NCI-H2081 treated with DMSO at 0.1 percent for 48 hours (cell line): ENCODE measurements at regions not wholly inside any gene's neighbourhood (a gene's known extent, or its start where the extent isn't known, plus 50 kb on each side); places are given as distances from the start of the nearest gene placed in this dataset.
"Not testable (repeated sequence)": the region's sequence is repeated elsewhere in the genome, so short reads cannot be mapped to it uniquely, and the experiment has no call there.

Source experiments
- DNase-seq: peaks from one replicate; lab custom pipeline; 2025; lab: John Stamatoyannopoulos, UW

DNA sequence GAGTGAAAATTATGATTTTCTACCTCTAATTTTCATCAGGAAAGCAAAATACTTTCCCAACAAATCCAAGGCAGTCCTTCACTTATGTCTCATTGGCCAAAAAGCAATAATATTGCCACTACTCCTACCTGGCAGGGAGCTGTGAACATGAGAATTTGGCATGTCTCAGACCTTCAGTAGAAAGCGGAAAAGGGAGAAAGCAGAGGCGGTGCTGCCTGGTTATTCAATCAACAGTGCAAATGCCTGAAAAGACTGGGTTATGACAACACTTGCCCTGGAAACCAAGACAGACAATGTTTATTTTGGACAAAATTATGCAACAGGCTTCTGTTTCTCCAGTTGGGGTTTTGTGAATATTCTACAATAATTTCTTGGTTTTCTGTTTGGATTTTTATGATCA, 194.4 kb downstream of the TAF11L14 start:
- DNase-seq = no peak

DNA sequence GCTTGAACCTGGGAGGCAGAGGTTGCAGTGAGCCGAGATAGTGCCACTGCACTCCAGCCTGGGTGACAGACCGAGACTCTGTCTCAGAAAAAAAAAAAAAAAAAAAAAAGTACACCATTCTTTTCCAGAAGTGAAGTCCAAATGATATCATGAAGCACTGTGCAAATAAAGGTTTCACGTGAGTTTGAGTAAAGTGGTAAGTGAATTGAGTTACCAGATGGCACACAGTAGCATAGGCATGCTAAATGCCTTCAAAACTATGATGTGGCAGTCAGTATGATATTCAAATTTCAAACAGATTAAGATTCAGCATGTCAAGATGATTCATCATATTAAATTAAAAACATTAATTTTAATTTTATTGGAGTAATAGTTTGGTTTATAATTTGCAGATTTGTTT, 195.2 kb downstream of the TAF11L14 start:
- DNase-seq = no peak

DNA sequence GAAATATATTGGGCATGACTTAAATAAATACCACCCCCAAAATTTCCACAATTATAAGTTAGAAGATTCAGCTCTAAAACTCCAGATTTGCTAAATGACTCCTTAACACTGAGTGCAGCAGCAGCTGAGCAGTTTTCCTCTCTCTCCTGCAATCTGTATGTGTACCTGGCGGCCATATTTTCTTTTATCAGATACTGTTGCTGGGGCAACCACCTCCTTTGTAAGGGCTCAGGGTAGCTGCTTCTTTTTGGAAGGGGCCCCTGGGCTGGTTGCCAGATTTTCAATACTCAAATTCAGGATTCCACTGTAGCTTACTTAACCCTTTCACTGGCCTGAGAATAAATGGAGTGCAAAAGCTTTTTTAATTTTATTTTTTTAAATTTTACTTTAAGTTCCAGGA, 197.0 kb downstream of the TAF11L14 start:
- peak; percentile 39 for DNase-seq

DNA sequence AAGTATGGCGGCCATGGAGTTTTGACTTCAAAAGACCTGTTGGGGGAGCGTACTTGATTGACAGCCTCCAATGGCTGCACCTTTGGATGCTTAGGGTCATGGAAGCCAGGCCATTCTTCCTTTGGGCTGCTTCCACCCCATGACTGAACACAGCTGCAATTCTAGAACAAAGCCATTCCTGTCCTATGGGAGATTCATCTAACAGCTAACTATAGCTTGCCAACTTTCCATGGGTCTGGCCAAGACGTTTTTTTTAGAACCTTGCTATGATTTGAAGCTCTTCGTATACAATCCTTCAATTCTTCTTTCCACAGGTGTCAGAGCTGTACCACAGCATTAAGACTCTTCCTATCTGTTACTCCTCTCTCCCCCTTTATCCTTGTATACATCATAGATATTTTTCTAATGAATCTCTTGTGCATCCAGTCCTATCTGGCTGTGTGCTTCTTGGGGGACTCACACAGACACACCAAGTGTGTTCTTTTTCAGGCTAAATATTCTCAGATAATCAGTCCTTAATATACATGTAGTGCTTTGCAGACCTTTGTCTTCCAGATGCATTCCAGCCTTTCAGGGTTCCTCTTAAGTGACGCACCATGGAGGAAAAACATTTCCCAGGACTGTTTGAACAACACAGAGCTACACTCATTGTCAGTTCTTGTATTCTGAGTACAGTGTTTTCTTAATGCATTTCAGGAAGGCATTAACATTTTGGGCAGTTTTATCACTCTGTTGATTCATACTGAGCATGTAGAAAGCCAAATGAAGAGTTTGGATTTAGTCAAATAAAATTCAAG, 198.9 kb downstream of the TAF11L14 start:
- no peak for DNase-seq

DNA sequence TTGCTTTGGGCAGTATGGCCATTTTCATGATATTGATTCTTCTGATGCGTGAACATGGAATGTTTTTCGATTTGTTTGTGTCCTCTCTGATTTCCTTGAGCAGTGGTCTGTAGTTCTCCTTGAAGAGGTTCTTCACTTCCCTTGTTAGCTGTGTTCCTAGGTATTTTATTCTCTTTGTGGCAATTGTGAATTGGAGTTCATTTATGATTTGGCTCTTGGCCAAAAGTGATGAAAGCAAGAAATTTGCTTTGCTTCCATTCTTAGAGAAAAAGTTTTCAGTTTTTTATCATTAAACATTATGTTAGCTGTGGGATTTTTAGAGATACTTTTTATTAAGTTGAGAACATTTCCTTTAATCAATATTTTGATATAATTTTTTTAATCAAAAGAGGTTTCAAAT, 203.5 kb downstream of the TAF11L14 start:
- no peak for DNase-seq

DNA sequence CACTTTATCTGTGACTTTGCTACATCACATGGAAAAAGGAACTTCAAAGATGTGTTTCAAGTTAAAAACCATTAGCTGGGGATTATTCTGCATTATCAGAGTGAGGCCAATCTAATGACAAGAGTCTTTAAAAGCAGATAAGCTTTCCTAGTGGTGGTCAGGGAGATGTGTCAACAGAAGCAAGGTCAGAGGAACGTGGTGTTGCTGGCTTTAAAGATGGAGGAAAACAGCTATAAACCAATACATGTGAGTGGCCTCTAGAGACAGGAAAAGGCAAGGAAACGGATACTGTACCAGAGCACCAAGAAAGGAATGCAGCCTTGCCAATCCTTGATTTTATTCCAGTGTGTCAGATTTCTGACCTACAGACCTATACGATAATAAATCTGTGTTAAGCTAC, 204.2 kb downstream of the TAF11L14 start:
- no peak for DNase-seq

DNA sequence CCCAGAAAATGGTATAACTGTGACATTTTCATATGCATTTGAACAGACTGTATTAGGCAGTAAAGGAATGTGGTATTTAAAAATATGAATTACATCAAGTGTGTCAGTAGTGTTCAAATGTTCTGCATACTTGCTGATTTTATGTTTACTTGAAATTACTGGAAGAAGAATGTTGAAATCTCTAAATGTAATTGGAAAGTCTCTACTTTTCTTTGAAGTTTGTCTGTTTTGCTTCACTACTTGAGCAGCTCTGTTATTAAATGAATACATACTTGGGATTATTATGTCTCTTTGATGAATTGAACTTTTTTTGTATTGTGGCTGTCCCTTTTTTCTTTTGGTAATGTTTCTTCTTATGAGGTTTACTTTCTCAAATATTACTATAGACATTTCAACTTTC, 205.6 kb downstream of the TAF11L14 start:
- no peak for DNase-seq

DNA sequence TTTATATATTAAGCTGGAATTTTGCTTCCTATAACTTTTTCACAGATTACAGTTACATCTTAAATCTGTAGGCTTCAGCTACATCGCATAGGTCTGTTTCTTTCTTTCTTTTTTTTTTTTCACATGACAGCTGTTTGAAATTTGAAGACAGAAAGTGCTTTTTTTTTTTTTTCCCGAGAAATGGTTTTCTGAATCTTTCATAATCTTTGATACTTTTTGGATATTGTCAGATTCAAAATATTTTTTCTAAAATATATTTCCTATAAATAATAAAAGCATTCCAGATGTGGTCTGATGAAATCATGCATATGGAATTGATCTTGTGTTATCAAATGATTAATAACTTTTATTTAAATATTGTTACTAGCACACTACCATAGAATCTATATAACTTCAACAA, 212.2 kb downstream of the TAF11L14 start:
- DNase-seq = no peak

DNA sequence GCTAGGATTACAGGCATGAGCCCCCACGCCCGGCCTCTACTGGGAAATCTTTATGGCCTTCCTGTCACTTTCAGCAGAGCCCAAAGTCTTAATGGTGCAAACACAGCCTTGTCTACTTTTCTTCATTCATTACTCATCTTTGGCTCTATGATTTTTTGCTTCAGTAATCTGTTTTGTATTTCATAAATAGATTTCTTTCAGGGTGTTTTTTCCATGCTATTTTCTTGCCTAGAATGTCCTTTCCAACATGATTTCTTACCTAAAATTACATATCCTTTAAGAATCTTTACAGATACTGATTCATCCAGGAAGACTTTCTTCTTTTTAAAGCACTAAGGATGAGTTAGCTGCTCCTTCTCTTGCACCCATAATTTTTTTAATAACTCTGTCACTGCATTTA, 213.0 kb downstream of the TAF11L14 start:
- no peak for DNase-seq

DNA sequence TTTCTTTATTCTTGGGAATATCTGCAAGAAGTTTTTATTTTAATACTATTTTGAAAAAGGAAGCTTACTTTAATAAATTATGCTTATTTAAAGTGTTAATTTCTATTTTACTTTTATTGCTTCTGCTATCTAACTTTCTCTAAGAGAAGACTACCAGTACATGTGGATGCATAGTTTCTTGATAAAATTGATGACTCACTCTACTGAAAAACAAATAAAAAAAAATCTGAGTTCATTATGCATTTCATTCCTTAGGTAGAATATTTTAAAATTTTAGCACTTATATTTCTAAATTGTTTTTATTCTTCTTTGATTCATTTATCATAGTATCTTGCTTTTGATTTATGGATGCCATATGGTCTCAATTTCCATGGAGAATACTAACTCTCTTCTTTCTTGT, 217.9 kb downstream of the TAF11L14 start:
- no peak for DNase-seq

DNA sequence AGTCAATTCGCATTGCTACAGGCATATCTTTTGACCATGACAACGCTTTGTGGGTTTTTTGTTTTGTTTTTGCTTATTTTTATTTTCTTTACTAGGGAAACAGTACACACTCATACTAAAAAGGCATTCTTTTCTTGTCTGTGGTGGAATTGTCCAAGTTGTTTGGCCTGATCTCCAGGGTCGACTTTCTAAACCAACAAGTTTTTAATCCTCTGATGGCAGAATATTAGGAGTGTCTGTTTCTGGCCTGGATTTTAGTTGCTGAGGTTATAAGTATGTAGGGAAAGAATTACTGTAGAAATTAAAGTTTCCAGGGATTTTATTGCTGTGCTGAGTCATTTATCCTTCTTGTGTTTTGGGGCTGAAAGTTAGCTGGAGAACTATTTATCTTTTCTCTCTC, 218.5 kb downstream of the TAF11L14 start:
- no peak for DNase-seq

DNA sequence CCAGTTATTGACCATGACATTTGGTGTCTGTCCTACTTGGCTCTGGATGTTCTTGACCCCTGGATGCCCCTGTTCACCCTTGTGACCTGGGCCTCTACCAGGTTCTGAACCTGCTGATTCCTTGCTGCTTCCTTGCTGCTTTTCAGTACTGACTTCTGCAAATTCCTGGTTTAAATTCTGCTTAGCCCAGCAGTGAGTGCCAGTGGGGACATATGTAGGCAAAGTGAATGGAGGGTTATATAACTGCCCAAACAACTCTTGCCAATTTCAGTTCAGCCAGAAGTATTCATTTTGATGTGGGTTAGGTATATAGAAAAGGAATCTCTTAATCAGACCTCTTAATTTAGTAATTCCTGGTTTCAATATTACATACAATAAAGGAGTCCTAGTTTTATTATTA, 220.6 kb downstream of the TAF11L14 start:
- DNase-seq = no peak

DNA sequence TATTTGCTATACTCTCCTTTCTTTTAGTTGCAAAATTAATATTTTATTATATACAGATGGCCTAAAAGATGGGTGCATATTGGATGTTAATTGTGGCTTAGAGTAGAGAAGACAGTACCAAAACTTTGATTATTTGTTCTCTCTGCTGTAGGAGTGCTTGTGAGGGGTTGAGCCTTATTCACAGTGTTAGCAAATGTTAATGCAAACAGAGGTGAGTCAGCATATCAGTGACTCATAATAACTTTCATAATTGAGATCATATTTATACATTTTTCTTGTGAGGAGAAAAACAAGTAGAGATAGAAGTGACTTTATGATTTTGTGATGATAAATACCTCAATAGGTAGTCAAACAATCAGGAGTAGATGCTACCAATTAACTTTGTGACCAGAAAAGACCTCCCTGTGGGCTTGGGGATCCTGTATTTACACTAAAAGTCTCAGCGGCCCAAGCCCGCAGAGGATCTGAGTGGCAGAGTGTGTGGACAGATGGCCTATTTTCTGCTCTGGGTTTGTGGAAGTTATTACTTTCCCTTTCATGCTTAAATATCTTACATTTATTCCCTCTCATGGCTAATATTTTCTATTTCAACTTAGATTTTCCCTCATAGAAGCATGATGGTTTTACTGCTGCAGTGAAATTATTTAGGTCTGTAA, 226.5 kb downstream of the TAF11L14 start:
- no peak for DNase-seq

DNA sequence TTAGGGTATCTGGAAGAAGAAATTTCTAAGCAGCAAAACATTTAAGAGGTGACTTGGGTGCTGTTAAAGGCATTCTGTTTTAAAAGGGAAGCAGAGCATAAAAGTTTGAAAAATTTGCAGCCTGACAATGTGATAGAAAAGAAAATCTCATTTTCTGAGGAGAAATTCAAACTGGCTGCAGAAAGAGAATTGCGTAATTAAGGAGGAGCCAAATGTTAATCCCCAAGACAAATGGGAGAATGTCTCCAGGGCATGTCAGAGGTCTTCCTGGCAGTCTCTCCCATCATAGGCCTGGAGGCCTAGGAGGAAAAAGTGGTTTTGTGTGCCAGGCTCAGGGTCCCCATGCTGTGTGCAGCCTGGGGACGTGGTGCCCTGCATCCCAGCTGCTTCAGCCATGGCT, 230.6 kb downstream of the TAF11L14 start:
- DNase-seq = not testable (repeated sequence)

DNA sequence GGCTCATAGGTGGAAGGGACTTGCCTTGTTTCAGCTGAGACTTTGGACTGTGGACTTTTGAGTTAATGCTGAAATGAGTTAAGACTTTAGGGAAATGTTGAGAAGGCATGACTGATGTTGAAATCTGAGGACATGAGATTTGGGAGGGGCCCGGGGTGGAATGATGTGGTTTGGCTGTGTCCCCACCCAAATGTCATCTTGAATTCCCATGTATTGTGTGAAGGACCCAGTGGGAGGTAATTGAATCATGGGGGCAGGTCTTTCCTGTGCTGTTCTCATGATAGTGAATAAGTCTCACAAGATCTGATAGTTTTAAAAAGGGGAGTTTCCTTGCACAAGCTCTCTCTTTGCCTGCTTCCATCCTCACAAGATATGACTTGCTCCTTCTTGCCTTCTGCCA, 231.7 kb downstream of the TAF11L14 start:
- not testable (repeated sequence) for DNase-seq

DNA sequence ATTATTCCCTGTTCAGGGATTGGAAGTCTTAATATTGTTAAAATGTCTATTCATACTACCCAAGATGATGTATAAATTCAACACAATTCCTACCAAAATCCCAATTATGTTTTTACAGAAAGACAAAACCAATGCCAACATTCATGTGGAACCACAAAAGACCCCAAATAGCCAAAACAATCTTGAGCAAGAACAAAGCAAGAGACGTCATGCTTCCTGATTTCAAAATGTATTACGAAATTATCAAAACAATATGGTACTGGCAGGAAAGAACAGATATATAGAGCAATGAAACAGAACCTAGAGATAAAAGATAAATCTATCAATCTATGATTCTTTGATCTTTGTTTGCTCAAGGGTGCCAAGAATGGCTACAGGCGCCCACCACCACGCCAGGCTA, 237.9 kb downstream of the TAF11L14 start:
- DNase-seq = no peak

DNA sequence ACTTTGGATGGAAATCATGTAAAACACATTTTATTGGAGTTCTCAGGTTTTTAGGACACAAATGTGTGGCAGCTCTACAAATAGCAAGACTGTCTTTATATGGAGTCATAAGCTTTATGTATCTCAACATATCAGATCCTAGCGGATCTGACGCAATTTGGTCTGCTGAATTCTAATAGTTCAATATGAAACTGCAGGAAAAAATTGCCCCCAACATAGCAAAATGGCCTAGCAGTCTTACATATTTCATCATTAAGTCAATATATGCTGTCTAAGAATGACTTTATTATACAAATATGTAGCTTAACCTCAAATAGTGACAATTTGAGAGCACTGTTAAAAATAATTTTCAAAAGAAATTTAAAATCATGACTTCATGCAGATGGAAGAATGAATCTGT, 244.3 kb downstream of the TAF11L14 start:
- DNase-seq = no peak

DNA sequence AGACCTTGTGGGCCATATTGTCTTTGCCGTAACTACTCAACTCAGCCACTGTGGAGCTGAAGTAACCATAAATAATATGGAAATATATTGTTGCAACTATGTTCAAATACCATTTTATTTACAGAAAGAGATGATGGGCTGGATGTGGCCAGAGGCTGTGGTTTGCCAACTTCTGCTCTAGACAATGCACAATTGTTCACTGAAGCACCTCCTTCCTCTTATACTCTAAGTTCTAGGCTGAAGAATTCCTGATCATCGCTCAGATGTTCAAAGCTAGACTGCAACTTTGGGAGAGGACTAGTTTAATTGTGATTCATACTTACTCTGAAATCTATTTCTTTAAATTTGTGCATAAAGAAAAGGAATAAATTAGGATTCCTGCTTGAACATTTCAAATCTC, 245.0 kb downstream of the TAF11L14 start:
- no peak for DNase-seq

DNA sequence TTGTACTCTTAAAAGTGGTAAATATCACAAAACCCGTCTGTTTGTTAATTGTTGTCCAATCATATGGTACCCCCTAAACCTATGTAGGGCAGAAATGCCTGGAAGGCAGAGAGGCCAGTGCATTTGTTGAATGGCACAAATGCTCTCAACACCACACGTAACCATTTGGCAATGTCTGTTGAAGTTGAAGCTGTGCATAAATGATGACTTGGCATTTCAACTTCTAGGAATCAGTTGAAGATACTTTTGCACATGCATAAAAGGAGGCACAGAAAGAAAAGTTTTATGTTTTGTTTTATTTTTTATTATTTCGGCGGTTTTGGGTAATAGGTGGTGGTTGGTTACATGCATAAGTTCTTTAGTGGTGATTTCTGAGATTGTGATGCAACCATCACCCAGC, 246.6 kb downstream of the TAF11L14 start:
- DNase-seq = no peak

DNA sequence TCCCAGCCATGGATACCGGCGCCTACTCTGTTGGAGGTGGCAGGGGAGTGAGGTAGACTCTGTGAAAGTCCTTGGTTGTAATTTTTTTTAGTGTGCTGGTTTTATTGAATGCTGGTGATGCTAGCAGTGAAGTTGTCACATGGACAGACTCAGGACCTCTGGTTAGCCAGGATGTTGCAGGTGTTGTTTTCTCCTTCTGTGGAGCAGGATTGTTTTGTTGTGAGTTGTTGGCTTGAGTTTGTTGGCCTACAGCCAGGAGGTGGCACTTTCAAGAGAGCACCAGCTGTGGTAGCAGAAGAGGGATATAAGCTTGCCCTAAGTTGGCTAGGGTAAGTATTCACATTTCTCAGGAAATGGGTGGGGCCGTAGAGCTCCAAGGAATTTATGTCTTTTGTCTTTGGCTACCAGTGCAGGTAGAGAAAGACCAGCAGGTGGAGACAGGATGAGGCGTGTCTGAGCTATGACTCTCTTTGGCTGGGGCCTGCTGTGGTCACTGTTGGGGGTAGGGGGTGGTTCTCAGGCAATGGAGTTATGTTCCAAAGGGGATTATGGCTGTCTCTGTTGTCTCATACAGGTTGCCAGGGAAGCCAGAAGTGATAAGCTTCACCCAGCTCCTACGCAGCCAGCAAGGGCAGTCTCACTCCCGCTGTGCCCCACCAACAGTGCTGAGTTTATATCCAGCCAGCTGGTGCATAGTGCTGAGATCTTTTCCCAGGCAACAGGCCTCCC, 248.7 kb downstream of the TAF11L14 start:
- peak; percentile 99 for DNase-seq

DNA sequence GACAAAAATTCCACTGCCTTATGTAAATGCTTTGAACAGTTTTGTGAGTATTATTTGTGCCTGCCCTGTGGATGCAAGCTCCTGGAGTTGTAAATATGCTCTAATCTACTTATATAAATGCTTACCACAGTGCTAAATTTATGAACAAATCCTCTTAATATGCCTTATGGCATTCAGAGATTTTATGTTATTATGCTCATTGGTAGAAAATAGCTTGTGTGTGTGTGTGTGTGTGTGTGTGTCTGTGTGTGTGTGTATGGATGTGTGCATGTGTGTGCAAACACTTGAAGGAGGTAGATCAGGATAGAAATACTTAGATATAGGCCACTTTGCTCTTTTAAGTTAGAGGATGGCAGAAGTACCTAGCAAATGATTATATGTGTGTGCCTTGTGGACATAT, 253.9 kb downstream of the TAF11L14 start:
- DNase-seq = no peak

DNA sequence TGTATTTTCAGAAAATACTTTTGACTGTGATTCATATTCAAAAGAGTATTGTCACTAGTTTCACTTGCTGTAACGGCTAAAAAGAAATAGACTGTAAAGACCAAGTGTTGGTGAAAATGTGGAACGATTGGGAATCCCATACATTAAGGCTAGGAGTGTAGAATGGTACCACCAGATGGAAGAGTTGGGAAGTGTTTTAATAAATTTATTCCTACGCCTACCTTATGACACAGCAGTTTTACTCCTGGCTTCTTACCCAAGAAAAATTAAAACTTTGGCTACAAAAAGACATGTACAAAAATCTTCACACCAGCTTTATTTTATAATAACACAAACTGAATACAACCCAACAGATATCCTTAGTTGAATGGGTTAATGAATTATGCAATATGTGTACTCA, 256.2 kb downstream of the TAF11L14 start:
- DNase-seq = no peak

DNA sequence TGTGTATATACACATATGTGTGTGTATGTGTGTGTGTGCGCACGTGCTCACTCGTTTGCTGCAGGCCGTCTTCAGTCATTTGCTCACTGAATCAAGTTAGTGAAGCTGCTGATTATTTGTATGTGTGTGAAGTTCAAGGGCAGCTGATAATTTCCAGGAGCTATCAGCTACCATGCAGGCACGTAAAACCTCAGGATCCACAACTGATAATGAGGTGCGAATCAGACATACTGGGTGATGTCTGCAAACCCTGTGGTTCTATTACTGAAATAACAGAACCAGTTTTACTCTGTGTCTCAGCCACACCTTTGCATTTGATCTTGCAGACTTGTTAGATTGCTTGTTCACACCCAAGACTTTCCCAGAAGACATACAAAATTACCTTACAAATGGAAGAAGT, 257.6 kb downstream of the TAF11L14 start:
- DNase-seq = no peak
